ENCODE measurements at regions not wholly inside any gene's neighbourhood (a gene's known extent, or its start where the extent isn't known, plus 50 kb on each side); places are given as distances from the start of the nearest gene placed in this dataset.
"Not testable (repeated sequence)": the region's sequence is repeated elsewhere in the genome, so short reads cannot be mapped to it uniquely, and the experiment has no call there.

GRCh38 chr17:26881195-26881594 is 412.7 kb upstream of the WSB1 start:
- H3K36me3 Mint-ChIP-seq (ENCODE audit: low read depth); DNase-seq; H3K27me3 Mint-ChIP-seq; H3K4me3 Mint-ChIP-seq; H3K4me1 Mint-ChIP-seq; H3K27ac Mint-ChIP-seq; intact Hi-C loops (cut with micrococcal nuclease); H3K9me3 Mint-ChIP-seq: not testable (repeated sequence)

GRCh38 chr17:26882097-26882761 is 411.7 kb upstream of the WSB1 start:
- not testable (repeated sequence) for H3K36me3 Mint-ChIP-seq (ENCODE audit: low read depth); H3K27me3 Mint-ChIP-seq; H3K9me3 Mint-ChIP-seq

GRCh38 chr17:26883878-26884740 is 409.8 kb upstream of the WSB1 start:
- intact Hi-C loops (cut with micrococcal nuclease); H3K36me3 Mint-ChIP-seq (ENCODE audit: low read depth); H3K9me3 Mint-ChIP-seq; H3K4me1 Mint-ChIP-seq; DNase-seq; H3K27ac Mint-ChIP-seq; H3K4me3 Mint-ChIP-seq; H3K27me3 Mint-ChIP-seq: not testable (repeated sequence)

More at GRCh38 chr17:26882097-26882761, 411.7 kb upstream of the WSB1 start:
- H3K4me3 Mint-ChIP-seq; H3K27ac Mint-ChIP-seq; H3K4me1 Mint-ChIP-seq; intact Hi-C loops (cut with micrococcal nuclease); DNase-seq: not testable (repeated sequence)

- H3K27me3 Mint-ChIP-seq; H3K36me3 Mint-ChIP-seq (ENCODE audit: low read depth); H3K9me3 Mint-ChIP-seq; H3K4me1 Mint-ChIP-seq; DNase-seq; H3K27ac Mint-ChIP-seq; H3K4me3 Mint-ChIP-seq; intact Hi-C loops (cut with micrococcal nuclease): not testable (repeated sequence)
Measured at GRCh38 chr17:26884741-26885059, 409.2 kb upstream of the WSB1 start.

GRCh38 chr17:26885244-26885970 is 408.5 kb upstream of the WSB1 start:
- H3K9me3 Mint-ChIP-seq; H3K36me3 Mint-ChIP-seq (ENCODE audit: low read depth); H3K27me3 Mint-ChIP-seq; intact Hi-C loops (cut with micrococcal nuclease); H3K4me3 Mint-ChIP-seq; H3K4me1 Mint-ChIP-seq; H3K27ac Mint-ChIP-seq: not testable (repeated sequence)
- peak; percentile 92 for DNase-seq
